ENCODE measurements at regions not wholly inside any gene's neighbourhood (a gene's known extent, or its start where the extent isn't known, plus 50 kb on each side); places are given as distances from the start of the nearest gene placed in this dataset.
"Not testable (repeated sequence)": the region's sequence is repeated elsewhere in the genome, so short reads cannot be mapped to it uniquely, and the experiment has no call there.

DNA sequence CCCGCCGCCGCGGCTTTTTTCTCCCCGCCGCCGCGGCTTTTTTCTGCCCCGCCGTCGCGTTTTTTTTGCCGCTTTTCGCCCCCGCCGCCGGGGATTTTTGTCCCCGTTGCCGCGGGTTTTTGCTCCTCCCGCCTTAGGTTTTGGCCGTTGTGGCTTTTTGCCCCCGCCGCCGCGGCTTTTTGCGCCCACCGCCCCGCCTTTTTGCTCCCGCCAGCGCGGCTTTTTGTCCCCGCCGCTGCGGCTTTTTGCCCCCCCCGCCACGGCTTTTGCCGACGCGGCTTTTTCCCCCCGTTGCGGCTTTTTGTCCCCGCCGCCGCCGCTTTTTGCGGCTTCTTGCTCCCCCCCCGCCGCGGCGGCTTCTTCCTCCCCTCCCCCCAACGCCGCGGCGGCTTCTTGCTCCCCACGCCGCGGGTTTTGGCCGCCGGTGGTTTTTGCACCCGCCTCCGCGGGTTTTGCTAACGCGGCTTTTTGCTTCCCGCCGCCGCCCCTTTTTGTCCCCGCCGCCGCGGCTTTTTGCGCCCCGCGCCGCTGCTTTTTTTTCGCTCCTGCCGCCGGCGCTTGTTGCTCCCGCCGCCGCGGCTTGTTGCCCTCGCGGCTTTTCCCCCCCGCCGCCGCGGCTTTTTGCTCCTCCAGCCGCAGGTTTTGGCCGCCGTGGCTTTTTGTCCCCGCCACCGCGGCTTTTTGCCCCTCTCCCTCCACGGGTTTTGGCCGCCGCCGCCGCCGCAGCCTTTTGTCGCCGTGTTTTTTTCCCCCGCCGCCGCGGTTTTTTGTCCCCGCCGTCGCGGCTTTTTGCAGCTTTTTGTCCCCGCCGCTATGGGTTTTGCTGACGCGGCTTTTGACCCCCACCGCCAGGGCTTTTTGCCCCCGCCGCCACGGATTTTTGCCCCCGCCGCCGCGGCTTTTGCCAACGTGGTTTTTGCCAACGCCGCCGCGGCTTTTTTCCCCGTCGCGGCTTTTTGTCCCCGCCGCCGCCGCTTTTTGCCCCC lies 150.3 kb downstream of the KCNJ18 start:
- no peak for DNase-seq (ENCODE audit: unreplicated experiment)
- no peak overlapping the region for H3K27ac Mint-ChIP-seq (ENCODE audit: low read depth, unreplicated experiment)
- CTCF ChIA-PET, result no interaction called here
- BruUV-seq (replicated peaks), result no TSS peak
- TF ChIP-seq, protein P1, sequence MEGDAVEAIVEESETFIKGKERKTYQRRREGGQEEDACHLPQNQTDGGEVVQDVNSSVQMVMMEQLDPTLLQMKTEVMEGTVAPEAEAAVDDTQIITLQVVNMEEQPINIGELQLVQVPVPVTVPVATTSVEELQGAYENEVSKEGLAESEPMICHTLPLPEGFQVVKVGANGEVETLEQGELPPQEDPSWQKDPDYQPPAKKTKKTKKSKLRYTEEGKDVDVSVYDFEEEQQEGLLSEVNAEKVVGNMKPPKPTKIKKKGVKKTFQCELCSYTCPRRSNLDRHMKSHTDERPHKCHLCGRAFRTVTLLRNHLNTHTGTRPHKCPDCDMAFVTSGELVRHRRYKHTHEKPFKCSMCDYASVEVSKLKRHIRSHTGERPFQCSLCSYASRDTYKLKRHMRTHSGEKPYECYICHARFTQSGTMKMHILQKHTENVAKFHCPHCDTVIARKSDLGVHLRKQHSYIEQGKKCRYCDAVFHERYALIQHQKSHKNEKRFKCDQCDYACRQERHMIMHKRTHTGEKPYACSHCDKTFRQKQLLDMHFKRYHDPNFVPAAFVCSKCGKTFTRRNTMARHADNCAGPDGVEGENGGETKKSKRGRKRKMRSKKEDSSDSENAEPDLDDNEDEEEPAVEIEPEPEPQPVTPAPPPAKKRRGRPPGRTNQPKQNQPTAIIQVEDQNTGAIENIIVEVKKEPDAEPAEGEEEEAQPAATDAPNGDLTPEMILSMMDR (IDR thresholded peaks at IDR 0.05; ENCODE audit: unreplicated experiment), result no peak
- peaks cover 16% of the 10 kb centered on the region for H3K9me3 Mint-ChIP-seq (ENCODE audit: unreplicated experiment)
- H3K4me1 Mint-ChIP-seq (ENCODE audit: insufficient read depth, unreplicated experiment), result no peaks in the 10 kb centered on the region
- H3K4me3 Mint-ChIP-seq (ENCODE audit: unreplicated experiment), result no peak overlapping the region
- H3K36me3 Mint-ChIP-seq (ENCODE audit: insufficient read depth, unreplicated experiment), result no peaks in the 10 kb centered on the region
- POLR2A ChIA-PET, result no interaction called here
- intact Hi-C loops (cut with micrococcal nuclease), result no loop called here
- no peaks in the 10 kb centered on the region for H3K27me3 Mint-ChIP-seq (ENCODE audit: insufficient read depth, unreplicated experiment)

DNA sequence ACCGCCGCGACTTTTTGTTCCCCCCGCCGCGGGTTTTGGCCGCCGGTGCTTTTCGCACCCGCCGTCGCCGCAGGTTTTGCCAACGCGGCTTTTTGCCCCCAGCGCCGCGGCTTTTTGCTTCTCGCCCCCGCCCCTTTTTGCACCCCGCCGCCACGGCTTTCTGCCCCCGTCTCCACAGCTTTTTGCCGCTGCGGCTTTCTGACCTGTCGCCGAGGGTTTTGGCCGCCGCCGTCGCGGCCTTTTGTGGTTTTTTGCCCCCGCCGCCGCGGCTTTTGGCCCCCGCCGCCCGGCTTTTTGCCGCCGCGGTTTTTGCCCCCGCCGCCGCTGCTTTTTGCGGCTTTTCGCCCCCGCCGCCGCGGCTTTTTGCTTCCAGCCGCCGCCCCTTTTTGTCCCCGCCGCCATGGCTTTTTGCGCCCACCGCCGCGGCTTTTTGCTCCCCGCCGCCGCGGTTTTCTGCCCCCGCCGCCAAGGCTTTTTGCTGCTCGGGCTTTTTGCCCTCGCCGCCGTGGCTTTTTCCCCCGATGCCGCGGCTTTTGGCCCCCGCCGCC lies 151.1 kb downstream of the KCNJ18 start:
- Mint-ChIP-seq H3K4me3 (ENCODE audit: unreplicated experiment) (no peak overlapping the region), H3K27ac (ENCODE audit: low read depth, unreplicated experiment) (no peak overlapping the region), H3K27me3 (ENCODE audit: insufficient read depth, unreplicated experiment) (no peaks in the 10 kb centered on the region), H3K36me3 (ENCODE audit: insufficient read depth, unreplicated experiment) (no peaks in the 10 kb centered on the region), H3K9me3 (ENCODE audit: unreplicated experiment) (peaks cover 12% of the 10 kb centered on the region), H3K4me1 (ENCODE audit: insufficient read depth, unreplicated experiment) (no peaks in the 10 kb centered on the region)
- TF ChIP-seq, protein P1 (IDR thresholded peaks at IDR 0.05; ENCODE audit: unreplicated experiment), result no peak
- intact Hi-C loops (cut with micrococcal nuclease), result no loop called here
- ChIA-PET CTCF (no interaction called here), POLR2A (no interaction called here)
- DNase-seq (ENCODE audit: unreplicated experiment), result no peak
- no TSS peak for BruUV-seq (replicated peaks)

DNA sequence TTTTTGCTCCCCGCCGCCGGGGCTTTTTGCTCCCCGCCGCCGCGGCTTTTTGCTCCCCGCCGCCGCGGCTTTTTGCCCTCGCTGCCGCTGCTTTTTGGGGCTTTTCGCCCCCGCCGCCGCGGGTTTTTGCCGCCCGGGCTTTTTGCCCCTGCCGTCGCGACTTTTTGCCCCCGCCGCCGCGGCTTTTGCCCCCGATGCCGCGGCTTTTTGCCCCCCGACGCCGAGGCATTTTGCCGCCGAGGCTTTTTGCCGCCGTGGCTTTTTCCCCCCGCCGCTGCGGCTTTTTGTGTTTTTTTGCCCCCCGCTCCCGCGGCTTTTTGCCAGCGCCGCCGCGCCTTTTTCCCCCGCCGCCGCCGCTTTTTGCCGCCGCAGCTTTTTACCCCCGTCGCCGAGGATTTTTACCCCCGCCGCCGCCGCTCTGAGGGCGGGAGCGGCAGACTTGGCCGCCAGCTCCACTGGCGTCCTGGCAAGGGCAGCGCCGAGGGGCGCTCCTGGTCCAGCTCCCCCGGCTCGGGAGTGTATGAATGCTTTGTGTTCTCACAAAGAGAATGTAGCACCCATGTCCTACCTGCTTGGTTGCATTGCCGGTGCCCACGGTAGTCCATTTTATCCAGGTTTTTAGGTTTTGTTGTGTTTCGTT lies 151.7 kb downstream of the KCNJ18 start:
- Mint-ChIP-seq H3K4me3 (ENCODE audit: unreplicated experiment) (no peak overlapping the region), H3K27me3 (ENCODE audit: insufficient read depth, unreplicated experiment) (no peaks in the 10 kb centered on the region), H3K27ac (ENCODE audit: low read depth, unreplicated experiment) (no peak overlapping the region), H3K9me3 (ENCODE audit: unreplicated experiment) (peaks cover 8% of the 10 kb centered on the region), H3K4me1 (ENCODE audit: insufficient read depth, unreplicated experiment) (no peaks in the 10 kb centered on the region), H3K36me3 (ENCODE audit: insufficient read depth, unreplicated experiment) (no peaks in the 10 kb centered on the region)
- intact Hi-C loops (cut with micrococcal nuclease), result no loop called here
- no TSS peak for BruUV-seq (replicated peaks)
- ChIA-PET CTCF (no interaction called here), POLR2A (no interaction called here)
- TF ChIP-seq, protein P1 (IDR thresholded peaks at IDR 0.05; ENCODE audit: unreplicated experiment), result no peak
- DNase-seq (ENCODE audit: unreplicated experiment), result no peak

DNA sequence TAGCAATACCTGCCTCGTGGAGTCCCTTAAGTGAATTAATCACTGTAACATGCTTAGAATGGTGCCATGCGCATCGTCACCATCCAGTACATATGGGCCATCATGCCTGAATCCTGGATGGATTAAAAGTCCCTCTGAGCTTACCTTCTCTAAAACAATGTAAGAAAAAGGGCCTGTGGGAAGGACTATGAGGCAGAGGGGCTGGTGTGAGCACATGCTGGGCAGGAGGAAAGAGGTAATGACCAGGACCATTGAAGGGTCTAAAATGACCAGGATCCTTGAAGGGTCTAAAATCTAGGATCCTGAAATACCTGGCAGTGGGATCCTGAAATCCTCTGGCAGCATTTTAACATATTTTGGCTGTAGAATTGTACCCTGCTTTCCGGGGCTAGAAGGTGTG lies 156.2 kb downstream of the KCNJ18 start:
- DNase-seq (ENCODE audit: unreplicated experiment); BruUV-seq (replicated peaks); H3K27me3 Mint-ChIP-seq (ENCODE audit: insufficient read depth, unreplicated experiment); H3K36me3 Mint-ChIP-seq (ENCODE audit: insufficient read depth, unreplicated experiment); H3K27ac Mint-ChIP-seq (ENCODE audit: low read depth, unreplicated experiment); POLR2A ChIA-PET; CTCF ChIA-PET; H3K4me3 Mint-ChIP-seq (ENCODE audit: unreplicated experiment); intact Hi-C loops (cut with micrococcal nuclease); H3K4me1 Mint-ChIP-seq (ENCODE audit: insufficient read depth, unreplicated experiment): not testable (repeated sequence)
- peaks cover 16% of the 10 kb centered on the region for H3K9me3 Mint-ChIP-seq (ENCODE audit: unreplicated experiment)

DNA sequence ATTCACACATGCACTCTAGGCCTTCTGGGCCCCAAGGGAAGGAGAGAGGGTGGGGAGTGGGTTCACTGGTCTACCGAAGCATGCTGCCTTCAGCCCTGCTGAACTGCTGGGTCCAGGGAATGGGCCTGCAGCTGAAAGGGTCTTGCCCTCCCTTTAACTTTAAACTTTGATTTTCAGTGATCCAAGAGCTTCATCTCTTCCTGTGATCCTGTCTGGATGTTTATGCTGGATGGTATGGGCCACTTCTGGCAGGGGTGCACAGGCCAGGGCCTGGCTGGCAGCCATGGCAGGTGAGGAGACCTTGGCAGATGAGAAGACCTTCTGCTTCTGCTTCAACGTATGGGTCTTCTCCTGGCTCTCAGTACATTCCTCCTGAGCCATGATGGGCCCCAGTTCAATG lies 156.7 kb downstream of the KCNJ18 start:
- H3K4me3 Mint-ChIP-seq (ENCODE audit: unreplicated experiment); H3K27me3 Mint-ChIP-seq (ENCODE audit: insufficient read depth, unreplicated experiment); H3K36me3 Mint-ChIP-seq (ENCODE audit: insufficient read depth, unreplicated experiment); CTCF ChIA-PET; DNase-seq (ENCODE audit: unreplicated experiment); POLR2A ChIA-PET; H3K27ac Mint-ChIP-seq (ENCODE audit: low read depth, unreplicated experiment); H3K4me1 Mint-ChIP-seq (ENCODE audit: insufficient read depth, unreplicated experiment); intact Hi-C loops (cut with micrococcal nuclease); BruUV-seq (replicated peaks): not testable (repeated sequence)
- H3K9me3 Mint-ChIP-seq (ENCODE audit: unreplicated experiment), result peaks cover 16% of the 10 kb centered on the region

DNA sequence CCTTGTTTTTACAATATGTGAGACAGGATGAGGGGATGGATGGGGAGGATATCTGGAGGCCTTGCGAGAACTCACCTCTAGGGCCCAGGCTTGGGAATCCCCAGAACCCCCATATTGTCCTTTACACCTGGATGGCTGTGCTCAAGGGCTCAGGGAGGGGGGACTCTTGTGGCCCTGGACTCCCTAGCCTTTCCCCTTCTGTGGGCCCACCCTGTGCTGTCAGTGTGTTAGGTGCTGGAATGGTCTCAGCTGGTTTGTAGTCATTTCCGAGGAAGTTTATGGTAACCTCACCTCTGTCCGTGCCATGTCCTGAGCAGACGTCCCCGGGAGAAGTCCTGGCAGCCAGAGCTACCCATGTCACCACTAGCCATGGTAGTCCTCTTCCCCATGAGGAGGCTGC lies 158.3 kb downstream of the KCNJ18 start:
- CTCF ChIA-PET; H3K27ac Mint-ChIP-seq (ENCODE audit: low read depth, unreplicated experiment); H3K27me3 Mint-ChIP-seq (ENCODE audit: insufficient read depth, unreplicated experiment); H3K36me3 Mint-ChIP-seq (ENCODE audit: insufficient read depth, unreplicated experiment); DNase-seq (ENCODE audit: unreplicated experiment); H3K4me3 Mint-ChIP-seq (ENCODE audit: unreplicated experiment); intact Hi-C loops (cut with micrococcal nuclease); POLR2A ChIA-PET; BruUV-seq (replicated peaks); H3K4me1 Mint-ChIP-seq (ENCODE audit: insufficient read depth, unreplicated experiment): not testable (repeated sequence)
- peaks cover 16% of the 10 kb centered on the region for H3K9me3 Mint-ChIP-seq (ENCODE audit: unreplicated experiment)

All from MCF 10A (cell line).